ENCODE measurements at regions not wholly inside any gene's neighbourhood (a gene's known extent, or its start where the extent isn't known, plus 50 kb on each side); places are given as distances from the start of the nearest gene placed in this dataset.

DNA sequence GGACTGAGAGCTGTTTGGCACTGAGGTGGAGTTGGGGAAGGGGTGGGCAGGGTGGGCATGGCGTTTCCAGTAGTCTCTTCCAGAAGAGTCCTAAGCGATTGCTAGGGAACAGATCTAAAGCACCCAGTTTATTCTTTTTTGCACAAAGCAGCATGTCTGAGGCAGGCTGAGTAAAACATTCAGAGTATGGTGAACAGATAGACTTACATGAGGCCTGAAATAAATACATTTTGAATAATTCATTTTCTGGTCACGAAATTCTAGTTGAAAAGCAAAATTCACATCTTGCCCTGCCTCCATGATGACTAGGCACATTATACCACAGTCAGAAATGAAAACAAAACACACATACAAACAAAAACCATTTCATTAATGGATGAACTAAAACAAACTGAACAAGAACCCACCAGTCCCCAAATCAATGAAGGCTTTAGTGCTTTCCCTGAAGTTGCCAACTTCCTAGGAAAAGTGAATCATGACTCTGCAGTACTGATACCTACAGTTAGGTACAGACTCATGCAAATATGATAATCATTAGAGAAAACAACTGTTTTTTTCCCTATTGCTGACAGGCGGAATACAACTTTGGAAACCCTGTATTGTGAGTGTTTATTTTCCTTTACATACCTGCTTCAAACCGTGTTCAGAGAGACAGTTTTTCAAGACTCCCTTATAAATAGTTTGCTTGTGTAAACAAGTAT, 702.9 kb upstream of the POU3F2 start:
- Histone ChIP-seq H3K4me1 (ENCODE audit: insufficient read depth, insufficient read length) (no peaks in the 10 kb centered on the region), H3K9me3 (ENCODE audit: insufficient read depth, low read length) (no peaks in the 10 kb centered on the region), H3K4me3 (ENCODE audit: insufficient read length, low read depth) (no peak overlapping the region), H3K27me3 (ENCODE audit: insufficient read depth, insufficient read length) (no peaks in the 10 kb centered on the region), H3K9ac (ENCODE audit: insufficient read length, low read depth) (no peak overlapping the region), H3K36me3 (ENCODE audit: insufficient read depth, insufficient read length, low read length) (no peaks in the 10 kb centered on the region)
- TF ChIP-seq YY1 (IDR thresholded peaks at IDR 0.05; ENCODE audit: insufficient read depth, insufficient read length): no peak
- TF ChIP-seq ZNF274 (IDR thresholded peaks at IDR 0.05; ENCODE audit: low read depth, low read length): no peak
- no peak for TF ChIP-seq SUZ12 (IDR thresholded peaks at IDR 0.05; ENCODE audit: extremely low read depth, insufficient read depth, insufficient read length)
- DNase-seq (ENCODE audit: low read depth, low spot score): no peak

DNA sequence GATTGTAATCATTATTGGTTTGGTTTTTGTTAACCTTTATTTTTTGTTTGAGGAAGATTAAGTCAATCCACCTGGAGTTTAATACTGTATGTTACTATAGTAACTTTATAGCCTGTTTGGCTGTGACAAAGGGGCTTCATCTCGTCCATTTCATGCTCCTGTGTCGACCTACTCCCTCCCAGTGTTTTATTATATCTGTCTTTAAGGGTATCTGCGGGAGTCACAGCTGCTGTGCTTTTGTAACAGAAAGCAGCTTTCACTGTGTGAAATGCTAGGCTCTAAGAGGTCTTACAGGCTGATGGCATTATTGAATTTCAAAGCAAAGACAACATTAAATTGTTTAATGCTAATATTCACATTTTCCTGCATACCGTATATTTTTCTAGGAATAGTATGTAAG, 698.0 kb upstream of the POU3F2 start:
- DNase-seq (ENCODE audit: low read depth, low spot score): no peak
- H3K27me3 ChIP-seq (ENCODE audit: insufficient read depth, insufficient read length): no peaks in the 10 kb centered on the region
- H3K9me3 ChIP-seq (ENCODE audit: insufficient read depth, low read length): no peaks in the 10 kb centered on the region

GRCh38 chr6:98137391-98137790, 697.0 kb upstream of the POU3F2 start:
- peaks cover 1% of the 10 kb centered on the region; the same call in 1 of the 2 replicates for H3K9me3 ChIP-seq (ENCODE audit: insufficient read depth, low read length)
- no peaks in the 10 kb centered on the region for H3K36me3 ChIP-seq (ENCODE audit: insufficient read depth, insufficient read length, low read length)
- no peaks in the 10 kb centered on the region for H3K4me1 ChIP-seq (ENCODE audit: insufficient read depth, insufficient read length)
- DNase-seq (ENCODE audit: low read depth, low spot score): no peak
- no peak overlapping the region for H3K4me3 ChIP-seq (ENCODE audit: insufficient read length, low read depth)
- no peak overlapping the region for H3K9ac ChIP-seq (ENCODE audit: insufficient read length, low read depth)
- no peaks in the 10 kb centered on the region for H3K27me3 ChIP-seq (ENCODE audit: insufficient read depth, insufficient read length)
- TF ChIP-seq SUZ12 (IDR thresholded peaks at IDR 0.05; ENCODE audit: extremely low read depth, insufficient read depth, insufficient read length) (no peak), YY1 (IDR thresholded peaks at IDR 0.05; ENCODE audit: insufficient read depth, insufficient read length) (no peak), ZNF274 (IDR thresholded peaks at IDR 0.05; ENCODE audit: low read depth, low read length) (no peak)

More for the DNA sequence above, 698.0 kb upstream of the POU3F2 start:
- H3K4me3 ChIP-seq (ENCODE audit: insufficient read length, low read depth): no peak overlapping the region
- H3K36me3 ChIP-seq (ENCODE audit: insufficient read depth, insufficient read length, low read length): no peaks in the 10 kb centered on the region
- H3K4me1 ChIP-seq (ENCODE audit: insufficient read depth, insufficient read length): no peaks in the 10 kb centered on the region
- H3K9ac ChIP-seq (ENCODE audit: insufficient read length, low read depth): no peak overlapping the region
- TF ChIP-seq SUZ12 (IDR thresholded peaks at IDR 0.05; ENCODE audit: extremely low read depth, insufficient read depth, insufficient read length) (no peak), ZNF274 (IDR thresholded peaks at IDR 0.05; ENCODE audit: low read depth, low read length) (no peak), YY1 (IDR thresholded peaks at IDR 0.05; ENCODE audit: insufficient read depth, insufficient read length) (no peak)

GRCh38 chr6:98142839-98143238, 691.5 kb upstream of the POU3F2 start:
- TF ChIP-seq SUZ12 (IDR thresholded peaks at IDR 0.05; ENCODE audit: extremely low read depth, insufficient read depth, insufficient read length) (no peak), YY1 (IDR thresholded peaks at IDR 0.05; ENCODE audit: insufficient read depth, insufficient read length) (no peak), ZNF274 (IDR thresholded peaks at IDR 0.05; ENCODE audit: low read depth, low read length) (no peak)
- Histone ChIP-seq H3K4me1 (ENCODE audit: insufficient read depth, insufficient read length) (no peaks in the 10 kb centered on the region), H3K9me3 (ENCODE audit: insufficient read depth, low read length) (peaks cover 18% of the 10 kb centered on the region; the same call in 1 of the 2 replicates), H3K9ac (ENCODE audit: insufficient read length, low read depth) (no peak overlapping the region), H3K4me3 (ENCODE audit: insufficient read length, low read depth) (no peak overlapping the region), H3K27me3 (ENCODE audit: insufficient read depth, insufficient read length) (no peaks in the 10 kb centered on the region), H3K36me3 (ENCODE audit: insufficient read depth, insufficient read length, low read length) (no peaks in the 10 kb centered on the region)
- no peak for DNase-seq (ENCODE audit: low read depth, low spot score)

DNA sequence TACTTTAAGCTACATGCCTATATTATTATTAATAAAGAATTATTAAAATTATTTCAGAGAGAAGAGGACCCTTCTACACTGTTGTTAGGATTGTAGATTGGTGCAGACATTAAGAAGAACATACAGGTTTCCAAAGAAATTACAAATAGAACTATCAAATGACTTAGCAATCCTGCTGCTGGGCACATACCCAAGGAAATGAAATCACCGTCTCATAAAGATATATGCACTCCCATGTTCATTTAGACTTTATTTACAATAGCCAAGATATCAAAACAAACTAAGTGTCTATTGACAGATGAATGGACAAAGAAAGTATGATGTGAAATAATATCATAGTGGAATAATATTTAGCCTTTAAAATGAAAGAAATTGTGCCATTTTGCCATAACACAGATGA, 687.7 kb upstream of the POU3F2 start:
- Histone ChIP-seq H3K4me1 (ENCODE audit: insufficient read depth, insufficient read length) (no peaks in the 10 kb centered on the region), H3K27me3 (ENCODE audit: insufficient read depth, insufficient read length) (no peaks in the 10 kb centered on the region), H3K4me3 (ENCODE audit: insufficient read length, low read depth) (no peak overlapping the region), H3K9me3 (ENCODE audit: insufficient read depth, low read length) (peaks cover 18% of the 10 kb centered on the region; the same call in 1 of the 2 replicates), H3K9ac (ENCODE audit: insufficient read length, low read depth) (no peak overlapping the region), H3K36me3 (ENCODE audit: insufficient read depth, insufficient read length, low read length) (no peaks in the 10 kb centered on the region)
- no peak for TF ChIP-seq SUZ12 (IDR thresholded peaks at IDR 0.05; ENCODE audit: extremely low read depth, insufficient read depth, insufficient read length)
- TF ChIP-seq YY1 (IDR thresholded peaks at IDR 0.05; ENCODE audit: insufficient read depth, insufficient read length): no peak
- no peak for TF ChIP-seq ZNF274 (IDR thresholded peaks at IDR 0.05; ENCODE audit: low read depth, low read length)
- no peak for DNase-seq (ENCODE audit: low read depth, low spot score)

DNA sequence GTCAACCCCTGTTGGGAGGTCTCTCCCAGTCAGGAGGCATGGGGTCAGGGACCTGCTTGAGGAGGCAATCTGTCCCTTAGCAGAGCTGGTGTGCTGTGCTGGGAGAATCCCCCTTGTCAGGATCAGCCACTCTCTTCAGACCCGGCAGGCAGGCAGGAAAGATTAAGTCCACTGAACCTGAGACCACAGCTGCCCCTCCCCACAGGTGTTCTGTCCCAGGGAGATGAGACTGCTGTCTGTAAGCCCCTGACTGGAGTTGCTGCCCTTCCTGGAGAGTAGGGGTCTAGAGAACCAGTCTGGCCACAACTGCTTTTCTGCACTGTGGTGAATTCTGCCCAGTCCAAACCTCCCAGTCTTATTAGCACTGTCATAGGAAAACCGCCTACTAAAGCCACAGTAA, 677.8 kb upstream of the POU3F2 start:
- TF ChIP-seq YY1 (IDR thresholded peaks at IDR 0.05; ENCODE audit: insufficient read depth, insufficient read length): no peak
- Histone ChIP-seq H3K27me3 (ENCODE audit: insufficient read depth, insufficient read length) (no peaks in the 10 kb centered on the region), H3K9me3 (ENCODE audit: insufficient read depth, low read length) (no peaks in the 10 kb centered on the region), H3K4me1 (ENCODE audit: insufficient read depth, insufficient read length) (no peaks in the 10 kb centered on the region), H3K9ac (ENCODE audit: insufficient read length, low read depth) (no peak overlapping the region), H3K4me3 (ENCODE audit: insufficient read length, low read depth) (no peak overlapping the region), H3K36me3 (ENCODE audit: insufficient read depth, insufficient read length, low read length) (no peaks in the 10 kb centered on the region)
- no peak for DNase-seq (ENCODE audit: low read depth, low spot score)

DNA sequence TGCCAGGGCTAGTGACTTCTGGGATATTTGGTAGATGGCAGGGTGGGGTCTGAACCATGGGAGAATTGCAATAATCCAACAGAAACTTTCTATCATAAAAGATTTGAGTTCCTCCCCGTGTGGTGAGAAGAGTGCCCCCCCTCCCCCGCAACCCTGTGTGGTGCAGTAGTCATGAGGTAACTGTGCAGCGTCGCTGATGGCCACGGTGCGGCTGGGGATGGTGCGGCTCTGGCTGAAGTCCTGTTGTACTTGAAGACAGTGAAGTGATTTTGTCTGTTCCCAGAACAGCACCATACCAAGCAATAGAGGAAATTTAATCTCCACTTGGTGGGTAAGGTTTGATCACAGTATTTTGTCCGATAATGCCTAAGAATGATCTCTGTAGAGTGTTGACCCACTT, 654.8 kb upstream of the POU3F2 start:
- H3K9ac ChIP-seq (ENCODE audit: insufficient read length, low read depth): no peak overlapping the region
- H3K4me1 ChIP-seq (ENCODE audit: insufficient read depth, insufficient read length): no peaks in the 10 kb centered on the region
- H3K4me3 ChIP-seq (ENCODE audit: insufficient read length, low read depth): no peak overlapping the region
- H3K9me3 ChIP-seq (ENCODE audit: insufficient read depth, low read length): no peaks in the 10 kb centered on the region
- DNase-seq (ENCODE audit: low read depth, low spot score): no peak
- no peak for TF ChIP-seq SUZ12 (IDR thresholded peaks at IDR 0.05; ENCODE audit: extremely low read depth, insufficient read depth, insufficient read length)
- TF ChIP-seq ZNF274 (IDR thresholded peaks at IDR 0.05; ENCODE audit: low read depth, low read length): no peak
- TF ChIP-seq YY1 (IDR thresholded peaks at IDR 0.05; ENCODE audit: insufficient read depth, insufficient read length): no peak
- H3K36me3 ChIP-seq (ENCODE audit: insufficient read depth, insufficient read length, low read length): no peaks in the 10 kb centered on the region
- no peaks in the 10 kb centered on the region for H3K27me3 ChIP-seq (ENCODE audit: insufficient read depth, insufficient read length)
